OCI-LY1 (cell line): ENCODE measurements at regions not wholly inside any gene's neighbourhood (a gene's known extent, or its start where the extent isn't known, plus 50 kb on each side); places are given as distances from the start of the nearest gene placed in this dataset.

Source experiments
- H2AFZ ChIP-seq: fragments of 200-600 bp; sonication (generic), shearing (Covaris generic); 2 replicates; pipeline ENCODE4 v1.6.0; 2014; ENCODE audit warnings: antibody characterized with exemption, mild to moderate bottlenecking, low read length
- H3F3A ChIP-seq: fragments of 200-600 bp; sonication (generic), shearing (Covaris generic); 2 replicates; pipeline ENCODE4 v1.6.0; 2014; ENCODE audit warnings: mild to moderate bottlenecking, antibody characterized with exemption, low read length, moderate library complexity; ENCODE audit not compliant: insufficient read depth
- H3K27ac ChIP-seq: fragments of 200-600 bp; sonication (generic); 2 replicates; pipeline ENCODE4 v1.5.1; 2014; ENCODE audit warnings: low read length, mixed run types, mild to moderate bottlenecking, low read depth; ENCODE audit not compliant: poor library complexity, severe bottlenecking
- H3K27me3 ChIP-seq: fragments of 200-600 bp; sonication (generic); 2 replicates; pipeline ENCODE4 v1.6.0; 2014; ENCODE audit warnings: antibody characterized with exemption, mild to moderate bottlenecking, low read length, moderate library complexity; ENCODE audit not compliant: insufficient read depth
- H3K36me3 ChIP-seq: fragments of 200-600 bp; sonication (generic); 2 replicates; pipeline ENCODE4 v1.6.1; 2014; ENCODE audit warnings: mild to moderate bottlenecking, antibody characterized with exemption, low read length, moderate library complexity, mixed read lengths; ENCODE audit not compliant: insufficient read depth
- H3K4me1 ChIP-seq: fragments of 200-600 bp; sonication (generic); 2 replicates; pipeline ENCODE4 v1.5.1; 2014; ENCODE audit warnings: mild to moderate bottlenecking, low read length, moderate library complexity; ENCODE audit not compliant: insufficient read depth, severe bottlenecking
- H3K4me2 ChIP-seq: fragments of 200-600 bp; sonication (generic), shearing (Covaris generic); 2 replicates; pipeline ENCODE4 v1.6.1; 2014; ENCODE audit warnings: low read length
- H3K4me3 ChIP-seq: fragments of 200-600 bp; sonication (generic); 2 replicates; pipeline ENCODE4 v1.5.1; 2014; ENCODE audit warnings: low read length, low read depth, mild to moderate bottlenecking, mixed read lengths; ENCODE audit not compliant: poor library complexity, severe bottlenecking
- H3K79me2 ChIP-seq: fragments of 200-600 bp; shearing (Covaris generic); 2 replicates; pipeline ENCODE4 v1.6.1; 2016; ENCODE audit warnings: mixed run types, low read length, mixed read lengths; ENCODE audit not compliant: insufficient read depth
- H3K9ac ChIP-seq: fragments of 200-600 bp; sonication (generic), shearing (Covaris generic); 2 replicates; pipeline ENCODE4 v1.6.1; 2014; ENCODE audit warnings: mild to moderate bottlenecking, low read length, mixed read lengths
- H3K9me2 ChIP-seq: fragments of 200-600 bp; sonication (generic), shearing (Covaris generic); 2 replicates; pipeline ENCODE4 v1.6.1; 2014; ENCODE audit warnings: low read depth, mild to moderate bottlenecking, low read length, mixed read lengths
- H3K9me3 ChIP-seq: fragments of 200-600 bp; shearing (Covaris generic); 2 replicates; pipeline ENCODE4 v1.6.1; 2014; ENCODE audit warnings: low read length, mixed read lengths
- H4K20me1 ChIP-seq: fragments of 200-600 bp; sonication (generic), shearing (Covaris generic); 2 replicates; pipeline ENCODE4 v1.6.0; 2016; ENCODE audit warnings: mild to moderate bottlenecking, low read length; ENCODE audit not compliant: insufficient read depth
- CTCF ChIP-seq: fragments of 200-600 bp; sonication (generic), shearing (Covaris generic); IDR thresholded peaks from 2 replicates; pipeline ENCODE4 v1.5.1; 2017; ENCODE audit warnings: mild to moderate bottlenecking, antibody characterized with exemption, low read length, moderate library complexity, mixed read lengths
- EZH2 ChIP-seq: fragments of 200-600 bp; sonication (generic), shearing (Covaris generic); IDR thresholded peaks from 2 replicates; pipeline ENCODE4 v1.8.0; 2017; ENCODE audit warnings: borderline replicate concordance, mixed run types, mild to moderate bottlenecking, antibody characterized with exemption, low read length, moderate library complexity, mixed read lengths

GRCh38 chr6:128738112-128738511 is 144.8 kb upstream of the LAMA2 start:
- Histone ChIP-seq H3K79me2 (no peaks in the 10 kb centered on the region), H2AFZ (no peak overlapping the region), H3K36me3 (no peaks in the 10 kb centered on the region), H3K9ac (no peak overlapping the region), H3K4me2 (no peak overlapping the region), H3K9me2 (no peaks in the 10 kb centered on the region), H3F3A (no peaks in the 10 kb centered on the region), H3K4me3 (no peak overlapping the region), H3K4me1 (no peaks in the 10 kb centered on the region), H3K27me3 (no peaks in the 10 kb centered on the region), H3K9me3 (no peaks in the 10 kb centered on the region), H3K27ac (no peak overlapping the region), H4K20me1 (no peaks in the 10 kb centered on the region)
- TF ChIP-seq CTCF: no peak
- TF ChIP-seq EZH2: no peak

GRCh38 chr6:128736780-128737179 is 146.2 kb upstream of the LAMA2 start:
- no peak overlapping the region for H2AFZ ChIP-seq
- no peaks in the 10 kb centered on the region for H3K79me2 ChIP-seq
- no peaks in the 10 kb centered on the region for H3K4me1 ChIP-seq
- H3K27me3 ChIP-seq: no peaks in the 10 kb centered on the region
- no peaks in the 10 kb centered on the region for H3K9me2 ChIP-seq
- H3K4me3 ChIP-seq: no peak overlapping the region
- no peak overlapping the region for H3K4me2 ChIP-seq
- H3K9me3 ChIP-seq: no peaks in the 10 kb centered on the region
- H3F3A ChIP-seq: no peaks in the 10 kb centered on the region
- H3K36me3 ChIP-seq: no peaks in the 10 kb centered on the region
- no peak overlapping the region for H3K9ac ChIP-seq
- H4K20me1 ChIP-seq: no peaks in the 10 kb centered on the region
- no peak for TF ChIP-seq CTCF
- TF ChIP-seq EZH2: no peak
- no peak overlapping the region for H3K27ac ChIP-seq

- no peak overlapping the region for H2AFZ ChIP-seq
Observed at GRCh38 chr6:128731249-128732165, 151.4 kb upstream of the LAMA2 start.

More at GRCh38 chr6:128731249-128732165, 151.4 kb upstream of the LAMA2 start:
- Histone ChIP-seq H3K4me2 (no peak overlapping the region), H3K27ac (no peak overlapping the region), H3K27me3 (no peaks in the 10 kb centered on the region), H3K36me3 (no peaks in the 10 kb centered on the region), H3K9me2 (no peaks in the 10 kb centered on the region), H3K9ac (no peak overlapping the region), H3K79me2 (no peaks in the 10 kb centered on the region), H3F3A (no peaks in the 10 kb centered on the region), H3K4me1 (no peaks in the 10 kb centered on the region), H3K4me3 (no peak overlapping the region), H3K9me3 (no peaks in the 10 kb centered on the region), H4K20me1 (no peaks in the 10 kb centered on the region)
- TF ChIP-seq EZH2: no peak
- TF ChIP-seq CTCF: peak; percentile 33; the same call in 1 of the 2 replicates
